Femur (tissue), 1 donor: ENCODE measurements at regions not wholly inside any gene's neighbourhood (a gene's known extent, or its start where the extent isn't known, plus 50 kb on each side); places are given as distances from the start of the nearest gene placed in this dataset.
"Not testable (repeated sequence)": the region's sequence is repeated elsewhere in the genome, so short reads cannot be mapped to it uniquely, and the experiment has no call there.

Experiments used
- DNase-seq: peaks from one replicate; pipeline ENCODE4 v3.0.0-alpha.2; 2017

DNA sequence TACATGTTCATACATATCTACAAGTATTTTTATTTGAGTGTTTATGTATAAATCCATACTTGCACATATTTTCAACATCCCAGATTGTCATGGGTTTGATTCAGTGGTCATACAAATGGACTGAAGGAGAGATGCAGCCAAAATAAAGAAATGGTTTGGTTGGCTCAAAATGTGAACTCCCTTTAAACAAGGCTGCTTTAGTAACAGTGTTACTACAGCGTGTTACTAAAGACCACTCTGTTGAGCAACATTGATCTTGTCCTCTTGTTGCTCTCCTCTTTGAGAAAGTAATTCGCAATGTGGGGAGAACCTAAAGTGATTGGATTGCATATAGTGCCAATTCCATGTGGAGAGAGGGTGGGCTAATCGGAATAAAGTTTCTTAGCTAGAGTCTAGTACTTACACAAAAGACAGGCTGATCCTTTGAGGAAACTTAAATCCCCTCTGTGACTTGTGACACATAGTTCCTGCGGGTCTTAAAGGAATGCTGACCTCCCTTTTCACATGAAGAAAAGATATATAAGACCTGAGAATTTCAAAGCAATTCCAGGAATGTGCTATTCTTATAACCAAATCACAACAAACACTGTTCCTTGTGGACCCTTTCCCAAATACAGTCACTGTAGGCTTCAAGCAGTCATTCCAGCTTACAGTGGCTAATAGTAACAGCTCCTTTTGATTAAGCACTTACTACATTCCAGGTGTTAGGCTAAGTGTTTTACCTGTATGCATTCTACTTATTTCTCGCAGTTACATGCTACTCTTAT, 144.3 kb downstream of the FZD1 start:
- no peak for DNase-seq

DNA sequence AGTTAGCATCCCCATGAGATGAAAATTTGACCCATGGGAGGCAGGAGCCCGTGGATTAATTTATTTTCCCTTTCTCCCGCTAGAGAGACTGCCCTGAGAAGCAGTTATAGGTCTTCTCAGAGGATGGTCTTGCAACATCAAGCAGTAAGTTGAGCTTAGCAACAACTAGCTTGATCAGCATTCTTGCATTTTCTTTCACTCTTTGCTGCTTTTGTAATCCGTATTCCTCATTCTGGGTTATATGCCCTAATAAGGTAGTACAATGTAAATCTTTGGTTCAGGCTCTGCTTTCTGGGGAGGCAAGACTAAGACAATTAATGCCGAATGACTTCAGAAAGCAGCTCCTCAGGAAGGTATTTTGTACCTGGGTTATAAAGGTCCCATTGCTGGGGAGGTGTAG, 146.8 kb downstream of the FZD1 start:
- no peak for DNase-seq

- DNase-seq: no peak
These were observed 148.1 kb downstream of the FZD1 start for GRCh38 chr7:91412298-91412697.

- DNase-seq: no peak
These were observed 150.5 kb downstream of the FZD1 start for GRCh38 chr7:91414734-91415133.

GRCh38 chr7:91416155-91416865, 152.1 kb downstream of the FZD1 start:
- no peak for DNase-seq

DNA sequence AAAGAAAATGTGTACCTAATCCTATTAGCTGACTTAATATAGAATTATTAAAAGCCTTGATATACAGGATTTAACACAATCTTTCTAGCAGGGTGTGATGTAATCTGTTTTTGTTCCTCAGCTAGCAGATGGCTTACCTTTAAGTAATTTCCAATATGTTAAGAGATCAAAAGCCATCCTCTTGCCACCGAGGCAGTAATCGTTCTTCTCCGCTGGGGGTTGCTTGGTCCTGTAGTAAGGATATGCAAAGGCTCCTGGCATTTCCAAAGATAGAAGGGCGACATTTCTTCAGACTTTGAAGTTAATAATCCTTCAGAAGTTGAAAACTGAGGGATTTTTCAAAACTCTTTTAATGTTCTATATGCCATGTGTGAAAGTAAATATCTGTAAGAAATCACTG, 156.4 kb downstream of the FZD1 start:
- no peak for DNase-seq

- no peak for DNase-seq
These were observed 156.8 kb downstream of the FZD1 start for GRCh38 chr7:91421018-91421417.

GRCh38 chr7:91424371-91424770, 160.1 kb downstream of the FZD1 start:
- no peak for DNase-seq

DNA sequence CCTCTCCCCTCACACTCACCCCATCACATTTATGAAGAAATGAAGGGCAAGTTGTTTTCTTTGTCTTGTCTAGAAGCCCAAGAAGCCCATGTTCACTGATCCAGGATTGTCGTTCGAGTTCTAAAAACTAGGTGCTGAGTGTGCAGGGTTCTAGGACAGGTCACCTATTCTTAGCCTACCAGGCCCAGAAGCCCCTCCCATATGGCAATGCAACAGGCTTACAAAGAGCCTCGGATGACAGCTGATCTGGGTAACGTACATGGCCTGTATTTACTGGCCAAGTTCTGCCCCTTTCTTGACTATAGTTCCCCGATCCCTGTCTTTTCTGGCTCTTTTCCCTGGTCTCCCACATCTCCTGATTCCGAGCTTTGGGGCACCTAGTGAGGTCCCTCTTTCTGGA, 160.9 kb downstream of the FZD1 start:
- DNase-seq: no peak

DNA sequence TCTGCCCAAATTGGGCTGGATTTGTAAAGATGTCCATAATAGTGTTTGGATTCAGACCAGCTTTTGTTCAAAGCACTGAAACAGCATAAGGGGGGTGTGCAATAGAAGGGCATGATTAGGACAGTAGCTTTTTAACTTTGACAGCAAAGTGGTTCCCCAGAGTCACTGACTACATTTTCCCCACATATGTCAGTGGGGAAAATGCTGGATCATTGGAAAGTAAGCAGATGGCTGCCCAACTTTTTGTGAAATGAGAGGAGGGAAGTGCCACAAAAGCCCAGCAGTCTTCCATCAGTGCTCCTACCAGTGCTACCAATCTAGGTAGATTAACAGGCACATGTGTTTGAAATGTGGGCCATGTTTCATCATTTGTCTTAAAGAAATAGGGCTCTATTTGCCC, 162.8 kb downstream of the FZD1 start:
- DNase-seq: no peak

DNA sequence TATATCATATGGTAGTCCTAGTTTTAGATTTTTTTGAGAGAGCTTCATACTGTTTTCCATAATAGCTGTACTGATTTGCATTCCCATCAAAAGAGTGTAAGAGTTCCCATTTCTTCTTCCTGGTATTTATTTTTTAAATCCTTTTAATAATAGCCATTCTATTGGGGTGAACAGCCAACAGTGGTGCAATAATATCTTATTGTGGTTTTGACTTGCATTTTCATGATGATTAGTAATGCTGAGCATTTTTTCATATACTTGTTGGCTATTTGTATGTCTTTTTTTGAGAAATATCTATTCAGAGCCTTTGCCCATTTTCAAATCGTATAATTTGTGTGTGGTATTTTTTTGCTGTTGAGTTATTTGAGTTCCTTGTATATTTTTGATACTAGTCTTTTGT, 167.4 kb downstream of the FZD1 start:
- no peak for DNase-seq

GRCh38 chr7:91434836-91435235, 170.6 kb downstream of the FZD1 start:
- peak; percentile 20 for DNase-seq

- no peak for DNase-seq
These were observed 171.3 kb downstream of the FZD1 start for GRCh38 chr7:91435381-91436059.

GRCh38 chr7:91436655-91437054, 172.4 kb downstream of the FZD1 start:
- DNase-seq: no peak

GRCh38 chr7:91440198-91440597, 176.0 kb downstream of the FZD1 start:
- DNase-seq: not testable (repeated sequence)

GRCh38 chr7:91443862-91444261, 179.6 kb downstream of the FZD1 start:
- no peak for DNase-seq

- no peak for DNase-seq
These were observed 182.6 kb downstream of the FZD1 start for GRCh38 chr7:91446819-91447218.

- no peak for DNase-seq
These were observed 191.2 kb downstream of the FZD1 start for GRCh38 chr7:91455411-91455810.

GRCh38 chr7:91457208-91457607, 193.0 kb downstream of the FZD1 start:
- DNase-seq: no peak

- DNase-seq: no peak
These were observed 195.3 kb downstream of the FZD1 start for GRCh38 chr7:91459539-91459938.

- no peak for DNase-seq
These were observed 198.1 kb downstream of the FZD1 start for GRCh38 chr7:91462316-91462715.

DNA sequence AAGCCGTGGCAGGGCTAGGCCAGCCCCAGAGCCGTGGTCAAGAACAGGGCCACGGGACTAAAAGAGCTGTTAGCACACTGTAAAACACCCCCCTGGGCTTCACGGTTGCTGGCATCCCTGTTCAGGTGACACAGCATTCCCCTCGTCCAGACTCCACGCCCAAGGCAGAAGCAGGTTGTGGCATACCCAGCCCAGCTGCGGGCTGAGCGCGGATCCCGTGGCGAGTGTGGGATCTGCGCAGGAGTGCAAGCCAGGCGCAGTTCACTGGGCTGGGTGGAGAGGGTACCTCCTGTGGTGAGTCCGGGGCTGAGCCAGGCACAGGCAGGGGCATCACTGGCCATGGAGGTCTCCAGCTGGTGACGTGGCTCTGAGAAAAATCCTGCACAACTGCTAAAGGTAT, 199.1 kb downstream of the FZD1 start:
- DNase-seq: no peak

DNA sequence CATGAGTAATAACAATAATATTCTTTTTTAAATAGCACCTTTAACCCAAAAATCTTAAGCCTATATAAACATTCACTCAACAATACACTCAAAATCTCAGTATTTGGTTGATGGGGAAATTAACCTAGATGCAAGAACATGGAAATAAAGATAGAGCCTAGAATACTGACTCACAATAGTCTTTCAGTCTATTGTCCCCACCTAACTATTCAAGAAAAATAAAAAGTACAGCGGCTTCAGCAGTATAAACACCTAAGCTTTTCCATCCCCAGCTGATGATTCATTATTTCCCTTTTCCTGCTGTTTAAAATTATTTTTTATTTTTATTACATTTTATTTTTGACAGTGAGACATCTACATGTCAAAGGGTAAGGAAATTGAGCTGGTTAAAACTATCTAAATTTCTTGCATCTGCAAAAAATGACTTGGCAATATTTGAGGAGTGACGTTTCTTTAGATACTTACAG, 201.4 kb downstream of the FZD1 start:
- DNase-seq: no peak

GRCh38 chr7:91468256-91468655, 204.0 kb downstream of the FZD1 start:
- DNase-seq: no peak
